ENCODE measurements at regions not wholly inside any gene's neighbourhood (a gene's known extent, or its start where the extent isn't known, plus 50 kb on each side); places are given as distances from the start of the nearest gene placed in this dataset.

DNA sequence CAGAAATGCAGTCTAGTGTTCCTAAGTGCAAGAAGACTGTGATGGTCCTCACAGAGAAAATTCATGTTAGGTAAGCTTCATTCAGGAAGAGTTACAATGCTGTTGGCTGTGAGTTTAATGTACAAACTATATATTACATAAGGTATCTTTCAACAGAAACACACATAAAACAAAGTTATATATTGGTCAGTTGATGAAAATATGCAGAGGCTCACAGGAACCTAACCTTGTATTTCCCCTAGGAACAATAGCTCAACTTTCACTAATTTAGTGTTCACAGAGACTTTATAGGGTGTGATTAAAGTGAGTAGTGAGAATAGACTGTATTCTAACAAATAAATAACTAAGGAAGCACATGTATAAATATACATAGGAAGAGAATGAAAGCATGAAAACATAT, 676.9 kb upstream of the ADGRL4 start:
- DNase-seq (ENCODE audit: low read depth, low spot score), result no peak
- Histone ChIP-seq H3K9me3 (ENCODE audit: insufficient read depth, low read length) (peaks cover 6% of the 10 kb centered on the region; the same call in 1 of the 2 replicates), H3K9ac (ENCODE audit: insufficient read length, low read depth) (no peak overlapping the region), H3K36me3 (ENCODE audit: insufficient read depth, insufficient read length, low read length) (no peaks in the 10 kb centered on the region), H3K27me3 (ENCODE audit: insufficient read depth, insufficient read length) (no peaks in the 10 kb centered on the region), H3K4me3 (ENCODE audit: insufficient read length, low read depth) (no peak overlapping the region), H3K4me1 (ENCODE audit: insufficient read depth, insufficient read length) (no peaks in the 10 kb centered on the region)
- TF ChIP-seq ZNF274 (IDR thresholded peaks at IDR 0.05; ENCODE audit: low read depth, low read length), result no peak
- no peak for TF ChIP-seq SUZ12 (IDR thresholded peaks at IDR 0.05; ENCODE audit: extremely low read depth, insufficient read depth, insufficient read length)
- TF ChIP-seq YY1 (IDR thresholded peaks at IDR 0.05; ENCODE audit: insufficient read depth, insufficient read length), result no peak

DNA sequence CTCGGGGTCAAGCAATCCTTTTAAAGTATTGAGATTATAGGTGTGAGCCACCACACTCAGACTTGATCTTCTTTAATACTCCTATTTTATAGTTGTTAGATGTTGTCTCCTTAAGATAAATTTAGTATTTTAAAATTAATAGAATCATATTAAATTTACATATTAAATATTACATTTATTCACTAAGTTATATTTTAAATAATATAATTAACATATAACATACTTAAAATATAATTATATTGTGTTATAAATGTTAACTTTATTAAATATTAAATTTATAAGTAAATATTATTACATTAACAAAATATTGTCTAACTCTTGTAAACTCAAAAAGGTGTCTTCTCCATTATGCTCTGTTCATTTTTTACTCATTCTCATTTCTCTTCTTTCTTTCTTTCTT, 675.9 kb upstream of the ADGRL4 start:
- TF ChIP-seq ZNF274 (IDR thresholded peaks at IDR 0.05; ENCODE audit: low read depth, low read length) (no peak), YY1 (IDR thresholded peaks at IDR 0.05; ENCODE audit: insufficient read depth, insufficient read length) (no peak), SUZ12 (IDR thresholded peaks at IDR 0.05; ENCODE audit: extremely low read depth, insufficient read depth, insufficient read length) (no peak)
- Histone ChIP-seq H3K9me3 (ENCODE audit: insufficient read depth, low read length) (peaks cover 6% of the 10 kb centered on the region; the same call in 1 of the 2 replicates), H3K4me3 (ENCODE audit: insufficient read length, low read depth) (no peak overlapping the region), H3K4me1 (ENCODE audit: insufficient read depth, insufficient read length) (no peaks in the 10 kb centered on the region), H3K27me3 (ENCODE audit: insufficient read depth, insufficient read length) (no peaks in the 10 kb centered on the region), H3K36me3 (ENCODE audit: insufficient read depth, insufficient read length, low read length) (no peaks in the 10 kb centered on the region), H3K9ac (ENCODE audit: insufficient read length, low read depth) (no peak overlapping the region)
- DNase-seq (ENCODE audit: low read depth, low spot score), result no peak

DNA sequence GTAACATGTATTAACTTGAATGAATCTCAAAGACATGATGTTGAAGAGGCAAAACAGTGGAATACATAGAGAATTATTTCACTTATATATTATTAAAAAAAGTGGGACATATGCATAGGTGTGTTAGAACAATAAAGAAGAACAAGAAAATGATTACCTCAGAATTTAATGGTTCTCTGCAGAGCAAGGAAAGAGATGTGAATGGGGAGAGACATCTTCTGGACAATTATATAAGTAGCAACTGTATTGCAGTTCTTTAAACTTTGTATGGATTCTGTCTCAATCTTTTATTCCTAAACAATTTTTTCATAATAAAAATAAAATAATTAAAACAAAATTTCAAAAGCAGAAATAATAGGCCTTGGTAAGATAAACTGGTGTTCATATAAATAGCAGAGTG, 674.9 kb upstream of the ADGRL4 start:
- Histone ChIP-seq H3K4me3 (ENCODE audit: insufficient read length, low read depth) (no peak overlapping the region), H3K9me3 (ENCODE audit: insufficient read depth, low read length) (peaks cover 6% of the 10 kb centered on the region; the same call in 1 of the 2 replicates), H3K27me3 (ENCODE audit: insufficient read depth, insufficient read length) (no peaks in the 10 kb centered on the region), H3K9ac (ENCODE audit: insufficient read length, low read depth) (no peak overlapping the region), H3K4me1 (ENCODE audit: insufficient read depth, insufficient read length) (no peaks in the 10 kb centered on the region), H3K36me3 (ENCODE audit: insufficient read depth, insufficient read length, low read length) (no peaks in the 10 kb centered on the region)
- no peak for DNase-seq (ENCODE audit: low read depth, low spot score)
- no peak for TF ChIP-seq ZNF274 (IDR thresholded peaks at IDR 0.05; ENCODE audit: low read depth, low read length)
- TF ChIP-seq SUZ12 (IDR thresholded peaks at IDR 0.05; ENCODE audit: extremely low read depth, insufficient read depth, insufficient read length), result no peak

DNA sequence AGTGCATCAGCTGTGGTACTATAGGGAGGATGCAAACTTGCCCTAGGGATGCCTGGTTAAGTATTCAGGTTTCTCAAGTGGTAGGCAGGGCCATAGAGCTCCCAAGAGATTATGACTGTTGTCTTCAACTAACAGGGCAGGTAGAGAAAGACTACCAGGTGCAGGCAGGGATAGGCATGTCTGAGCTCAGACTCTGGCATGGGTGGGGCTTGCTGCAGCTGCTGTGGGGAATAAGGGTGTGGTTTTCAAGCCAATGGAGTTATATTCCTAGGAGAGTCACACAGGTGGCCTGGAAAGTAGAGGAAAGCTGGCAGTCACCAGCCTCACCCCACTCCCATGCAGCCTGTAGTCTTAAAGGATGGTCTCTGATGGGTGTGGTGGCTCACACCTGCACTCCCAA, 673.4 kb upstream of the ADGRL4 start:
- no peak for TF ChIP-seq YY1 (IDR thresholded peaks at IDR 0.05; ENCODE audit: insufficient read depth, insufficient read length)
- no peak for TF ChIP-seq SUZ12 (IDR thresholded peaks at IDR 0.05; ENCODE audit: extremely low read depth, insufficient read depth, insufficient read length)
- no peak for TF ChIP-seq ZNF274 (IDR thresholded peaks at IDR 0.05; ENCODE audit: low read depth, low read length)
- H3K9me3 ChIP-seq (ENCODE audit: insufficient read depth, low read length), result peaks cover 6% of the 10 kb centered on the region; the same call in 1 of the 2 replicates

DNA sequence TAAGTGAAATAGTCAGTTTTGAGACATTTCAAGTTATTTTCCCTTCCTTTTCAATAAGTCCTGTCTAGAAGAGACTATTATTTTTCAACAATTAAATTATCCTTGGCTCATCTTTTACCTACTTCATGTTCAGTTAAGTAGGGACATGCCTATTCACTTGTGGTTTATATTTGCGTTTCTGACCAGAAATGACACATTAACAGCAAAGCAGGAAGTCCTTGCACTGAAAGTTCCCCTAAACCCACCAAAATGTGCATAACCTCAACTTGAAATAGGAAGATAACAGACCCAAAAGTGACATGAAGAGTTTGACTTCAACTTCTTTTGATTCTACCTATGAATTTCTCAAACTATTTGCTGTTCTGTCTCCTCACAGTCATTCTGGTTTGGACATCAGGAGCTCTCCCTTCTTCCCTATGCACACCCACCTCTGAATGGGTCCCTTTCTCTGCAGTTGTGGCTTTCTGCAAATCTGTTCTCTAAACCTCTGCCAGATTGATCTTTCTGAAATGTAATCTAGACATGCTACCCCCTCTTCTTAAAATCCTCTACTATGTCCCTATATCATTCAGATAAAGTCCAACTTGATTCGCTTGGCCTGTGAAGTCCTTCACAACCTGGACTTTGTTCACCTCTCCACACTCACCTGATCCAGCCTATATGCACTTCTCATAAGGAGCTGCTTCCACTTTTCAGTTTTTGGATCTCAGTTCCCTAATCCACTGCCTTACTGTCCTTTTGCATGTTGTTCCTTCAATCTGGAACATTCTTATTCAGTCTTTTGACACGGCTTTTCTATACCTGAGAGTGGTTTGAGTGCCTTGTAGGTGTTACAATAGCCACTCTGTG, 661.5 kb upstream of the ADGRL4 start:
- H3K9ac ChIP-seq (ENCODE audit: insufficient read length, low read depth), result no peak overlapping the region
- H3K36me3 ChIP-seq (ENCODE audit: insufficient read depth, insufficient read length, low read length), result no peaks in the 10 kb centered on the region
- TF ChIP-seq ZNF274 (IDR thresholded peaks at IDR 0.05; ENCODE audit: low read depth, low read length) (no peak), SUZ12 (IDR thresholded peaks at IDR 0.05; ENCODE audit: extremely low read depth, insufficient read depth, insufficient read length) (no peak), YY1 (IDR thresholded peaks at IDR 0.05; ENCODE audit: insufficient read depth, insufficient read length) (no peak)
- no peaks in the 10 kb centered on the region for H3K27me3 ChIP-seq (ENCODE audit: insufficient read depth, insufficient read length)
- peaks cover 3% of the 10 kb centered on the region; the same call in 1 of the 2 replicates for H3K9me3 ChIP-seq (ENCODE audit: insufficient read depth, low read length)
- no peak for DNase-seq (ENCODE audit: low read depth, low spot score)
- no peaks in the 10 kb centered on the region for H3K4me1 ChIP-seq (ENCODE audit: insufficient read depth, insufficient read length)
- no peak overlapping the region for H3K4me3 ChIP-seq (ENCODE audit: insufficient read length, low read depth)

More for the DNA sequence above, 673.4 kb upstream of the ADGRL4 start:
- Histone ChIP-seq H3K9ac (ENCODE audit: insufficient read length, low read depth) (no peak overlapping the region), H3K4me1 (ENCODE audit: insufficient read depth, insufficient read length) (no peaks in the 10 kb centered on the region), H3K36me3 (ENCODE audit: insufficient read depth, insufficient read length, low read length) (no peaks in the 10 kb centered on the region), H3K4me3 (ENCODE audit: insufficient read length, low read depth) (no peak overlapping the region), H3K27me3 (ENCODE audit: insufficient read depth, insufficient read length) (no peaks in the 10 kb centered on the region)
- no peak for DNase-seq (ENCODE audit: low read depth, low spot score)

DNA sequence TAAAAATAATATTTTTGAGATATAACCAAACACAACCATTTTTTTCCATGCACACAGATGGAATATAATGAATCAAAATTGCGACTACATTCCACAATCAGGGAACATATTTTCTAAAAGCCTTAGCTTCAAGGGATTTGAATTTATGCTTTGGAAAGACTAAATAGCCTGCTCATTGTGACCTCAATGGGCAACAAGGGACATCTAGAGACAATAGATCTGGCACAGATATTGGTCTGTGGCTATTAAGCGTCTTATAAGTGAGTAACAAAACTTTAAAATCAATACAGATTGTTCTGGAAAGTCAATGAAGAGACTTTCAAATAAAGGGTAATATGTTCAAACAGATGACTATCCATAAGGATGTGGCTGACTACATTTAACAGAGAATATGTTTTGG, 660.6 kb upstream of the ADGRL4 start:
- H3K4me3 ChIP-seq (ENCODE audit: insufficient read length, low read depth), result no peak overlapping the region
- H3K9ac ChIP-seq (ENCODE audit: insufficient read length, low read depth), result no peak overlapping the region
- DNase-seq (ENCODE audit: low read depth, low spot score), result no peak
- TF ChIP-seq ZNF274 (IDR thresholded peaks at IDR 0.05; ENCODE audit: low read depth, low read length) (no peak), SUZ12 (IDR thresholded peaks at IDR 0.05; ENCODE audit: extremely low read depth, insufficient read depth, insufficient read length) (no peak), YY1 (IDR thresholded peaks at IDR 0.05; ENCODE audit: insufficient read depth, insufficient read length) (no peak)
- no peaks in the 10 kb centered on the region for H3K4me1 ChIP-seq (ENCODE audit: insufficient read depth, insufficient read length)
- H3K27me3 ChIP-seq (ENCODE audit: insufficient read depth, insufficient read length), result no peaks in the 10 kb centered on the region
- no peaks in the 10 kb centered on the region for H3K36me3 ChIP-seq (ENCODE audit: insufficient read depth, insufficient read length, low read length)
- peaks cover 3% of the 10 kb centered on the region; the same call in 1 of the 2 replicates for H3K9me3 ChIP-seq (ENCODE audit: insufficient read depth, low read length)

DNA sequence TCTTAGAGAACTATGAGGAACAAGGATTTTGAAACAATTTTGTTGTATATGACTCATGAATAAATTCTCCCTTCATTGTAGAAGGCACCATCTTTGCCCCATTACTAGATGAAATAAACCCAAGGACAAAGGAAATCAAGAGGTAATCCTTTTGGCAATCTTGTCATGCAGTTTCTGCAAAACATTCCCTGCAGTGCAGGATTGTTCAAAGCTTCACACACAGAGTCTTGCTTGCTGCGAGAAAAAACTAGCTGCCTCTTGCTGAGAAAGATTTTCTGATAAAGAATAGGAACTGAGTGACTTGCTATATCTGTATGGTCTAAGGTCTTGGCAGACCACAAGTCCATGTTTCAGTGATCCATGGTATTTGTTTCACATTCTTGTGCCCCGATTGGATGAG, 657.4 kb upstream of the ADGRL4 start:
- no peak for DNase-seq (ENCODE audit: low read depth, low spot score)
- H3K9me3 ChIP-seq (ENCODE audit: insufficient read depth, low read length), result peaks cover 3% of the 10 kb centered on the region; the same call in 1 of the 2 replicates
- H3K4me3 ChIP-seq (ENCODE audit: insufficient read length, low read depth), result no peak overlapping the region
- TF ChIP-seq ZNF274 (IDR thresholded peaks at IDR 0.05; ENCODE audit: low read depth, low read length) (no peak), YY1 (IDR thresholded peaks at IDR 0.05; ENCODE audit: insufficient read depth, insufficient read length) (no peak), SUZ12 (IDR thresholded peaks at IDR 0.05; ENCODE audit: extremely low read depth, insufficient read depth, insufficient read length) (no peak)
- H3K27me3 ChIP-seq (ENCODE audit: insufficient read depth, insufficient read length), result no peaks in the 10 kb centered on the region
- H3K36me3 ChIP-seq (ENCODE audit: insufficient read depth, insufficient read length, low read length), result no peaks in the 10 kb centered on the region
- no peak overlapping the region for H3K9ac ChIP-seq (ENCODE audit: insufficient read length, low read depth)
- no peaks in the 10 kb centered on the region for H3K4me1 ChIP-seq (ENCODE audit: insufficient read depth, insufficient read length)
